Kasumi-1 (cell line): ENCODE measurements at regions not wholly inside any gene's neighbourhood (a gene's known extent, or its start where the extent isn't known, plus 50 kb on each side); places are given as distances from the start of the nearest gene placed in this dataset.
A peak's percentile ranks its signal among the peaks of the same experiment; 100 is the strongest.
"Not testable (repeated sequence)": the region's sequence is repeated elsewhere in the genome, so short reads cannot be mapped to it uniquely, and the experiment has no call there.

Experiments used
- DNase-seq, 2 experiments: peaks; one replicate each; lab custom pipeline; 2025; lab: John Stamatoyannopoulos, UW

DNA sequence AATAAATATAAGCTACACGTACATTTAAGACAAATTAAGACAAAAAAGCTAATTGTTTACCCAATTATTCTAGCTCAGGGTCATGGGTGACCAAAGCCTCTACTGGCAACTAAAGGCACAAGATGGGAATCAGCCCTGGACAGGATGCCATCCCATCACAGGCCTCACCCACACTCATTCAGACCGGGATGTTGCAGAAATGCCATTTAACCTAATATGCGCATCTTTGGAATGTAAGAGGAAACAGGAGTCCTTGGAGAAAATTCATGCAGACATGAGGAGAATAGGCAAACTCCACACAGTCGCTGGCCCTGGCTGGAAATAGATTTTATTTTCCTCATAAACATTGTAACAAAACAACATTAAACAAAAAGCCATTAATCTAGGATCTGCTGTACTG lies 2003.8 kb upstream of the CDH9 start:
- DNase-seq: no peak

DNA sequence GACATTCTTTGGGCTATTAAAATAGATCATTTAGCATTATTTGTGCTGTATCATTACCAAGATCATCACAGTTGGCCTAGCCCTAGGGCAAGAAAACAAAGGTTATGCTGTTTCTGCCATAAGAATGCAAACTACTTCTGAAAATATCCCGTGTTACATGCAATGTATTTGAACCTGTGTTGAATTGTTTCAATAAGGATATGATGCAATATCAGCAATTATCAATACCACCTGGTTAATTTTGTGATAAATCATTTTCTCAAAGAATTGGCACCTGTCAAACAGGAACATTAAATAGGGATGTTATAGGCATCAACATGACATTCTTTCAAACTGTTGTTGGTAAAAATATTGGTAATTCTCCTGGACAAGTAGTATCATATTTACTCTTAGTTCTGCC lies 2002.0 kb upstream of the CDH9 start:
- DNase-seq: no peak

DNA sequence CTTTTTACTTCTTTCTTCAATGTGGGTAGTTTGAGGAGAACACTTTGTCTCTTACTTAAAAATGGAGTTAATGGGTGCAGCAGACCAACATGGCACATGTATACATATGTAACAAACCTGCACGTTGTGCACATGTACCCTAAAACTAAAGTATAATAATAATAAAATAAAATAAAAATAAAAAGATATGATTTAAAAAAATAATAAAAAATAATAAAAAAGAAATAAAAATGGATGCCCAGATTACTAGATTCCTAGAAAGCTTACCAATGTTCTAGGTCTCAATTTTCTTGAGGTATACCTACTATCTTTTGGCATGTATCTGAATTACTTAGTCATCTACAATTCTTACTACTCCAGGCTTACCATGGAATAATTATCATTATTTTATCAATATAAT lies 2001.6 kb upstream of the CDH9 start:
- DNase-seq: no peak

DNA sequence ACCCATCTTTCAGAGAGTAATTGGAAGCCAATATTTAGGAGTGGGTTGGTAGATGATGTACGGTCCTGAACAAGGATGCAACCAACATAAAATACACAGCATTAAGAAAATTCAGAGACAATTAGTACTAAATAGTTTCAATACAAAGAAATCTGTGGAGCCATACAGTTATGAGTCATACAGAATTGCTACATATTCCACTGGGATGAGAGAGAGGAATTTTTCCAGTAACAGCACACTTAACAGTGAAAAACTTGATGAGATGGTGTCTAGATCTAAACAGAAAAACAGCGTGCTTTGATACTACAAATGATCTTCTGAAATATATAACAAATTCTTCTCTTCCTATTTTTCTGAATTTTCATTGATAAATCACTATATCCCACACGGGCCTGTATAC lies 1999.3 kb upstream of the CDH9 start:
- DNase-seq: no peak

DNA sequence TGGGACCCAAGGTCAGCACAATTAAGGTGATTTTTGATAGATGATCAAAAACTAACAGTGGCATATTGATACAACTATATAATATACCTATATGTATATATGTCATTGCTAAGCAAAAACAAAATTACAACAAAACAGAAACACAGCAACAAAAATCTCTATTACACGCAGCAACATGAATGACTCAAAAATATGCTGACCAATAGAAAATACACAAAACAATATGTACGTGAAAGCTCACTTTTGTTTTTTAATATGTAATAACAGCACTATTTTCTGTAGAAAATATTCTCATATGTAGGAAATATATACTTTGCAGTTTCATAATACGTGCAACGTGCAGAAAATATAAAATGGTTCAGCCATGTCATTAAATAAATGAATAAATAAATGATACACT lies 1985.7 kb upstream of the CDH9 start:
- no peak for DNase-seq

DNA sequence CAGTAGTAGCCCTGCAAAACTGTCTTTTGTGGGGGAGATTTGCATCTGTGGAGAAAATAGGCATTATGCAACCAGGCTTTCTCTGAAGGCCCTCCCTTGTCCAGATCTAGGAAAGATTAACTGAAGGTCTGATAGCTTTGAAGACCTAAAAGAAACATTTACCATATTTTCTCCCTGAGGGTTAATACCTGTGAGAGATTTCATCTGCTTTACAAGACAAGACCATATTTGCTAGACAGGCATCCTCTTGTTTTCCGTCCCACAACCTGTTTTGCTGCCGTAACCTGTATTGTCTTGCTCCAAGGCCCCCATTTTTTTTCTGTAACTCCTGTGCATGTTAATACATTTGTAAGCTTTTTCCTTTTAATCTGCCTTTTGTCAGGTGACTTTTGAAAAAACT lies 1985.2 kb upstream of the CDH9 start:
- no peak for DNase-seq

DNA sequence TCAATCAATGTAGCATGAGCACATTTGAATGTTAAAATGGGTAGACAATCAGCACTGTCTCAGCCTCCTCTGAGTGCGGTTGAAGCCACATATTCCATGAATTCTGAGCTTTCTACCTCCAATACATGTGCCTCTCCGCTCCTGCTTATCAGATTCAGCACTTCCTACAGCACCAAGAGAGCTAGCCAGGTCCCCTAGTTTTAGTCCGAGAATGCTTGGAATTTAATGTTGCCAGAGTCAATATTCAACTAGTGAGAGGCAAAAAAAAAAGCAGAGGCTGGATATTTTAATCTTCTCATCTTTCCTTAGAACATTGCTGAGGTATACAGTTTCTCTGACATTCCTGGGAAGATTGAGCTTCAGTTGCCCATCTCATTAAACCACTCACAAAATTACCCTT lies 1979.1 kb upstream of the CDH9 start:
- DNase-seq: no peak

DNA sequence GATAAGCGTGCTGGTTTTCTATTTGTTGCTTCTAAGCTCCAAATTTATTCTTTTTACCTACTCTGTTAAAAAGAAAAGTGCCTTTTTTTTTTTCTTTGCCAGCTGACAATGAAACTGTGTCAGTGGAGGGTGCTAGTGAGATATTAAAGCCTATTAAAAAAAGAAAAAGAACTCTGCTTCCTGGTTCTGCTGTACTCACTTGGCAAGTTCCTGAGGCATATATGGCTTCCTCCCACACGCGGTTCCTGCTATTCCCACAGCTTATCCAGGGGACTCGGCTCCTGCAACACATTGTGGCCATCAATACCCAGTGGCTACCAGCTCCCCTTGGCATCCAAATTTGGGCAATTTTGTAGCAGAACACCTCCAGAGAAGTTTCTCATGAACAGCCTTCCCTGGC lies 1977.7 kb upstream of the CDH9 start:
- DNase-seq: no peak

DNA sequence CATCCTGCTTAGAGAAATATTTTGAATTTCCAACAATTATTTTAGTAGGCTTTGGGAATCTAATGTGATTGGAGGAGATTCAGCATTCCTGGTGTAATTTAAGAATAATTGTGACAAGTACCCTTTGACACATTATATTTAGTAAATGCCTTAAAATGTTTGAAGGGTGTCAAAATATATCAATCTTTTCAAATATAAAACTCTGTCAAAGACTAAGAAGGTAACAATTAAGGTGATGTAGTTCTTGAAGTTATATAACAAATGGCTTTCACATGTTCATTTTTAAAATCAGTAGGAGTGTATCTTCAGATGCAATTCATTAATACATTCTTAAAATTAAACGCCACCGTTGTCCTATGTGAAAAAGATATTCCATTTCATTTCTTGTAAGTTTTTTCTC lies 1977.1 kb upstream of the CDH9 start:
- DNase-seq: no peak

DNA sequence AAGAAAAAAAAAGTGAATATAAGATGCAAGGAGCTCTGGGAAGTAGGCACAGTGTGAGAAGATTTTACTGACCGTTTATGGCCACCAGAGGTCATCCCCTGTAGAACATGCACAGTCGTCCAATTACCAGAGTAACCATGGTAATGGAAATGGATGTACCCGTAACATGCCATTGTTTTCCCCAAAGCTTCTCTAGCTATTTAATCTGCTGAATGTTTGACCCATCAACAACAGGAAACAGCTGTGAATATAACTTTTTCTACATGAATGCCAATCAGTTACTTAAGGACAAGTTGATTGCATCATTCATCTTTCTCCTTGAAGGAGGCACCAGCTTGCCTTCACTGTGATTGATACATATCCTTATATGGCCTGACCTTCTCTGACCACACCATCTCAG lies 1967.0 kb upstream of the CDH9 start:
- DNase-seq: no peak

DNA sequence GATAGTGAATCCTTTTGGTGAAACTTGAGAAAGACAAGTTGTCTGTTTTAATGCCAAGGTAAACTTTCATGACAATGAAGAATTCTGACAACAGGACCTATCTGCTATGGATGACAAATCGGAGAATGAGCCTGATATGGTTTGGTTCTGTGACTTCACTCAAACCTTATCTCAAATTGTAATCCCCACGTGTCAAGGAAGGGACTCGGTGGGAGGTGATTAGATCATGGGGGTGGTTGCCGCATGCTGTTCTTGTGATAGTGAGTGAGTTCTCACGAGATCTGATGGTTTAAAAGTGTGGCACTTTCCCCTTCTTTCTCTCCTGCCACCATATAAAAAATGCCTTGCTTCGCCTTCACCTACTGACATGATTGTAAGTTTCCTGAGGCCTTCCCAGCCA lies 1964.1 kb upstream of the CDH9 start:
- DNase-seq: no peak

DNA sequence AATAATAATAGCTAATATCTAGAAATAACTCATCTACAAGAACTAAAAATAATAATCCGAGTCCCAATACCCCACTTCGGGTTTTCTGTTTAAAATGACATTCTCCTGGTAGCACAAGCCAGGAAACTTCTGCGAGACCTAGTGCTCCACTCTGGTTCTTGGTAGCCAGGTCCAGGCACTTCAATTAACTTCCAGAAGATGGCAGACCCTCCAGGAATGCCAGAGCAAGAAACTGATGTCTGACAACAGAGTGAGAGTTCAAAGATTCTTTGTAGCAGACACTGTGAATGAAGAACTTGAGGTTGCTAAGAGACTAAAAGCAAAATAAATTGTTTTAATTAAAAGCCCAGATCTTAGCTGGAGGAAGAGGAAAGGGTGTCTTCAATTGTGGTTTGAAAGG lies 1963.3 kb upstream of the CDH9 start:
- peak in 1 of 2 experiments; percentile 6 for DNase-seq

DNA sequence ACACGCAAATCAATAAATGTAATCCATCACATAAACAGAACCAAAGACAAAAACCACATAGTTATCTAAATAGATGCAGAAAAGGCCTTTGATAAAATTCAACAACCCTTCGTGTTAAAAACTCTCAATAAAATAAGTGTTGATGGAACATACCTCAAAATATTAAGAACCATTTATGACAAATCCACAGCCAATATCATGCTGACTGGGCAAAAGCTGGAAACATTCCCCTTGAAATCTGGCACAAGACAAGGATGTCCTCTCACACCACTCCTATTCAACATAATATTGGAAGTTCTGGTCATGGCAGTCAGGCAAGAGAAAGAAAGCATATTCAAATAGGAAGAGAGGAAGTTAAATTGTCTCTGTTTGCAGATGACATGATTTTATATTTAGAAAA lies 1946.3 kb upstream of the CDH9 start:
- no peak for DNase-seq

DNA sequence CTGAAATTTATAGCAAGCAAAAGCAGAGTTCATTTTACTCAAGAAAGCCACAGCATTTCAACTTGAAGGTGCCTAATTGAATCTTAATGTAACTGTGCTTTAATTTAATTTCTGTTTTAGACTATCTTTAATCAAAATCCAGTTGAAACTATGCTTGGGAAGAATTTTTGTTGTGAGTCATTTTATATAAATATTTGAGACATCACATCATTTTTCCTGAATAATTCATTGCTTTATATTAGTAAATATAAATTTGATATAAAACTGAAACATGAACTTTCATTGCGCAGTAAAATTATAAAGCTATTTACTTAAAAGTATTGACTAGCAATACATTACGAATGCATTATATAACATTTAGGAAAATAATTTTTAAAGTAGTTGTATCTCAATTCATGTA lies 1937.1 kb upstream of the CDH9 start:
- no peak for DNase-seq

DNA sequence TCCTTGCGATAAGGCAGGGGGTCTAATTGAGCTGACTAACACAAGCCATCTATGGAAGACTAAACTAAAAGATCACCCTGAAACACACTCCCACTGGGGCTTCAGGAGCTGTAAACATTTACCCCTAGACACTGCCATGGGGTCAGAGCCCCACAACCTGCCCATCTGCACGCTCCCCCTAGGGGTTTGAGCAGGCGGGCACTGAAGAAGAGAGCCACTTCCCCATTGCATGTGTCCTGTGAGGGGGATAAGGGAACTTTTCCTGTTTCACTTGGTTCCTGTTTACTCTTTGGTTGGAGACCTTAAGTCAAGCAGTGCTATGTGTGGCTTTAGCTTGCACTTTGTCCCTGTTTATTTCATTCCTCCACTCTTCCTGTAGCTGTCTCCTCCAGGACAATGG lies 1929.5 kb upstream of the CDH9 start:
- DNase-seq: peak in 1 of 2 experiments; percentile 18

DNA sequence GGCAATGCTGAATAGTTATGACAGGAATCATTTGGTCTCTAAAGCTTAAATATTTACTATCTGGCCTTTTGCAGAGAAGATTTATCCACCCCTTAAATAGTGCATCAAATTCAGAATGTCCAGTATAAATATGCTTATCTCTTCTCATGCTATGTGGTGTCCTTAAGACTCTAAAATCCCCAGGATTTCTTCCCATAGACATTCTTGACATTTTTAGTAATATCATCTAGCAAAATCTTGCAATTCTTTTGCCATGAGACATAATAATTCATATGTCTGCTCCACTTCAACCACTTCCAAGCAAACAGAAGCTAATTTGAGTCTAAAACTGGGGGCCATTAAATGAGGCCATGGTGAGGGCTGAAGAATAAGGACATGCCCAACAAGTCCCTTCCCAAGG lies 1923.4 kb upstream of the CDH9 start:
- DNase-seq: no peak

DNA sequence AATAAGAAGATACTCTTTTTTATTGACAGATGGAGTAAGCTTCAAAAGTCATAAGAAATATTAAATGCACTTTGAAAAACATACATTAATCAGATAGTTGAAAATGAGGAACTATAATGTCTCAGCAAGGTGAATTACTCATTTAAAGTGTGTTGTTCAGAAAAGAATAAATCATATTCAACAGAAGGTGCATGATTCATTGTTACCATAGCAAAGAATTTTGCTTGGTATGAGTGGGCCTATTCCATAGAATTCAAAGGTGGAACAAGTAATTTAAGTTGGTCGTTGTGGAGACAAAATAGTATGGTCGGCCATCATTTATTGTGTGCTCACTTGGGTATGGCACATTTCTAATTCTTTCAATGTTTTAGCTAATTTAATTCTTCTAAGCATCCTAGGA lies 1920.2 kb upstream of the CDH9 start:
- no peak for DNase-seq

DNA sequence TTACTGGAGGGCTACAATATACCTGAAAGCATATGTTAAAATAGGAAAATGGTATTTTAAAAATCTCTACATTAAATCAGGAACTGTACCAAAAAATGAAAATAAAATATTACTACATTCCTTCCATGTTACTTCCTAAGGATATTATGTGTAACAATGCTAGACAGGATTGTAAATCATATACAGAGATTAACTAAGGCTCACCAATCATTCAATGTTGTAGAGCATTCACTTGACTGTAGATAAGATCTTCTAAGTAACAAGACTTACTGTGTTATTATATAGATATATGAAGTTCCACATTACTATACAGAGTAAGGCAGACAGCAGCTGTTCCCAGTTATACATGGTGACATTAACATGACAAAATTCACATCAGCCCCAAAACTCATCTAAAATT lies 1919.1 kb upstream of the CDH9 start:
- DNase-seq: no peak

DNA sequence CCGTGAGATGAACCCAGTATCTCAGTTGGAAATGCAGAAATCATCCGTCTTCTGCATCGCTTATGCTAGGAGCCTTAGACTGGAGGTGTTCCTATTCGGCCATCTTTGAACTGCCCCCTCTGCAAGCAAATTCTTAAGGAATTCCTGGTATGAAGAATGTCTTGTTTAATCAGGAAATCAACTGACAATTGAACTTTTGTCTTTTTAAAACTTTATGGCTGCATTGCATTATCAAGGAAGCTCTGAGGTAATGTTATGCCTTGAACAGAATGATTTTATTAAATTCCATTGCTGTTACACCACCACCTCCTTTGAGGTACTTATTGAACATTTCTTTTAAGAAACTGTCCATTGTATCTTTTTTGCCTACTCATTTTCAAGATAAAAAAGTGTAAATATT lies 1915.7 kb upstream of the CDH9 start:
- no peak for DNase-seq

DNA sequence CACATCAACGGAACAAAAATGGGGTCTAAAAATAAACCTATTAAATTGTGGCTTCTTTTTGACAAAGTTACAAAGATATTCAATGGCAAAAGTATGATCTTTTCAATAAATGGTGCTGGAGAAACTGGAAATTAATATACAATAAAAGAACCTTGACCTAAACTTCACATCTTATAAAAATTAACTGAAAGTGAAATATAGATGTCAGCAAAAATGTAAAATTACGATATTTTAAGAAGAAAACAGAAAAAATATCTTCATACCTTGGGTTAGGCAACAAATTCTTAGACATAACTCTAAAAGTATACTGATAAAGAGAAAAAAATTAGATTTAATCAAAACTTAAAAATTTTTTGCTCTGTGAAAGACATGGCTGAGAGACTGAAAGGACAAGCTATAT lies 1909.5 kb upstream of the CDH9 start:
- no peak for DNase-seq

DNA sequence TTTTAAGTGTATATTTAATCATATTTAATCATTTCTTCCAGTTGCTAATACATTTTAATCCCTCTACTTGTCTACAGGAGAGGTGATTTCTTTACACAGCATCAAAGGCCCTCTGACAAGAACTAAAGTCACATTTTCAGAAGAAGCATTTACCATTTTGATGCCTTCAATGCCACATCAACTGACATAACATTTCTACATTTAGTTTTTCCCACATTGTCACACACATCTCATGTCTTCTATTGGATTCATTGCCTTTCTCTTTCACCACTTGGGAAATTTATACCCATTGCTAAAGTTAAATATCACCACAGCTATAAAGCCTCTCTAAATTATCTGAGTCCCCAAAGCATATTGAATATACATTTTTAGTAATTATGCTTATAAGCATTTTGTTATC lies 1907.5 kb upstream of the CDH9 start:
- no peak for DNase-seq

DNA sequence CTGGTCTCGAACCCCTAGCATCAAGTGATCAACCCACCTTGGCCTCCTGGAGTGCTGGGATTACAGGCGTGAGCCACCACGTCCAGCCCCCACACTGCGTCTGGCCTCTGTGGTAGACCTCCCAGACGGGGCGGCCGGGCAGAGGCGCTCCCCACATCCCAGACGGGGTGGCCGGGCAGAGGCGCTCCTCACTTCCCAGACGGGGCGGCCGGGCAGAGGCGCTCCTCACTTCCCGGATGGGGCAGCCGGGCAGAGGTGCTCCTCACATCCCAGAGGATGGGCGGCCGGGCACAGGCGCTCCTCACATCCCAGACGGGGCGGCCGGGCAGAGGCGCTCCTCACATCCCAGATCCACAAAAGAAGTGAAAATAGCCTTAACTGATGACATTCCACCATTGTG lies 1891.0 kb upstream of the CDH9 start:
- not testable (repeated sequence) for DNase-seq

DNA sequence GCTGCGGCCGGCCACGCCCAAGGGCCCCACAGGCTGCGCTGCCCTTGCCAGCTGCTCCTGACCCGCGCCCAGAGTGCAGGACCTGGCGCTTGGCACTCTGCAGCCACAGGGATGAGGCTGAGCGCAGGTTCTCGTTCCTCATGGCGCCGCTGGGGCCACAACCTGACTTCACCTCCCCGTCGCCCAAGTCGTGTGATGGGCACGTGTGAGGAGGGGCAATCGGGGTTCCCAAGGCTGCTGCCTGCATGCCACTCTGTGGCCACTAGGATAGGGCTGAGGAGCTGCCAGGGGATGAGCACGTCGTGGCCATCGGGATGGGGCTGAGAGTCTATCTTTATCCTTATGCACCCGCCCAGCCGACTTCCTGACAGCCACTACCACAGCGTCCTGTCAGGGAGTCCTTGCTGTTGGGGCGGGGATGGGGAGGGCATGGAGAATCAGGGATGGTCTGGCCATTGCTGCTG lies 1890.0 kb upstream of the CDH9 start:
- not testable (repeated sequence) for DNase-seq

DNA sequence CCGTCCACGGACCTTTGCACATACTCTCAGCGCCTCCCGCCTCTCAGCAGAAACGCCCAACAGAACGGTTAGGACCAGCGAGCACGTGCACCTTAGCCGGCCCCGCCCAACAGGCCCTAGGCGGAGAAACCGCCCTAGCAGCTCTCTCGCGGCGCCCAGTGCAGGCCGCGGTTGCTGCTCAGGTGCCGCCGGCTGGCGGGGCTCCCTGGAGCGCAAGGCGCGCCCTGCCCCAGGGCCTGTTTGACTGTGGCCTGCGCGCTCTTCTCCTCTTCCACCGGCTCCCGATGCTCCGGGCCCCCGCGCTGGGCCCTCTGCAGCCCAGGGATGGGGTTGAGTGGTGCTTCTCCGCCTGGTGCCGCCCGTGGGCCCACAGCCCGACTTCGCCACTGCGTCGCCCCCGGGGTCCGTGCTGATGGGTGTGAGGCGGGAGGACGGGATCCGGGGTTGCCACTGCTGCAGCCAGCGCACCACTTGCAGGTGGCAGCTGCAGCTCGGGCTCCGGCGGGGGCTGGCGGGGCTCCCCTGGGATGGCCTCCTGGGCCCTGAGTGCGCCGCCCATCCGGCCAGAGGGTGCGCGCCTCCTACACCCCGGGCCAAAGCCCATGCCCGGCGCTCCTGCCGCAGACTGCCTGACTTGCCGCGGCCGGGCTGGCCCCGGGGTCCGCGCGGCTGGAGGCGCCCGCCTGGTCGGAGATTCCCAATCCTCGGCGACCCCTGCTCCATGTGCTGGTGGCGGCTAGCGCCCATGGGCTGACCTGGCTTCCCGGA lies 1889.4 kb upstream of the CDH9 start:
- no peak for DNase-seq
